Activated T-helper 1 cell treated with anti-CD3 and anti-CD28 coated beads, Interleukin-2, amount 50 U/mL, for 16 hours (primary cell): ENCODE measurements at regions not wholly inside any gene's neighbourhood (a gene's known extent, or its start where the extent isn't known, plus 50 kb on each side); places are given as distances from the start of the nearest gene placed in this dataset.
"Not testable (repeated sequence)": the region's sequence is repeated elsewhere in the genome, so short reads cannot be mapped to it uniquely, and the experiment has no call there.

Experiments used
- DNase-seq, 2 donors: peaks; one replicate each; pipeline ENCODE4 v3.0.0-alpha.2; 2020; ENCODE audit warnings: low read depth in 1 of 2, low spot score in 1 of 2

DNA sequence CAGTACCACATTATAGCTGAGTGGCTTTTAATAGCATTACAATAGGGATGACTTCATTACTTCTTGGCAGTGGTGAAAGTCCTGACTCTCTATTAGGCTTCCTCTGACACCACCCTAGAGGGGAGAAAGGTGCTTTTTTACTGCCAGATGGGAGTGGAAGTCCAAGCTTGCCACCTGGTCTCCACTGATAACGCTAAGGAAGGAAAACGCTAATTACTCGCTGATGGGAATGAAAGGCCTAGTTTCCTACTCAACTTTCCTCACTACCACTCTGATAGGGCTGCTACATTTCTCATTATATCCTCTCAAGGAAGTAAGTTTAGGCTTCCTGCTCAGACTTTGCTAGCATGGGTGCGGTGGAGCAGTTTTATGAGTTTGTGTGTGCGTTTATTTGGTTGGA is 62.3 kb upstream of the PAGE3 start:
- no peak for DNase-seq

- DNase-seq, result no peak
These were observed 70.6 kb upstream of the PAGE3 start for GRCh38 chrX:55335296-55335695.

DNA sequence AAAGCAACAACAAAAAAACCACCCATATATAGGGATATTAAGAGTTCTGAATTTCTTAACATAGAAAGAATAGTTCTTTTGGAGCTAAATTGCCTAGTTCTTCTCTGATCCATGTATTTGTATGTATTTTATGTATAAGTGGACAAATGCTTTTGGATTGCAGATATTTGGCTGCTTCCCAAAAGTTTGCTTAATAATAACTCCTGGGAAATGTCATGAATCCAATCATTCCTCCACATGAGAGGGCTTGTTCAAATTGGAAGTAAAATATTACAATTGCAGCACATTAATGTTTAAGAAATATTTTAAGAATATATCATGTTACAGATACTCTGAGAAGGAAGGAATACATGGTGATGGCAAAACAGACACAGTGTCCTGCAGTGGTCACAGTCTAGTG is 71.5 kb upstream of the PAGE3 start:
- DNase-seq, result no peak

- DNase-seq, result no peak
These were observed 76.2 kb upstream of the PAGE3 start for GRCh38 chrX:55340896-55341433.

DNA sequence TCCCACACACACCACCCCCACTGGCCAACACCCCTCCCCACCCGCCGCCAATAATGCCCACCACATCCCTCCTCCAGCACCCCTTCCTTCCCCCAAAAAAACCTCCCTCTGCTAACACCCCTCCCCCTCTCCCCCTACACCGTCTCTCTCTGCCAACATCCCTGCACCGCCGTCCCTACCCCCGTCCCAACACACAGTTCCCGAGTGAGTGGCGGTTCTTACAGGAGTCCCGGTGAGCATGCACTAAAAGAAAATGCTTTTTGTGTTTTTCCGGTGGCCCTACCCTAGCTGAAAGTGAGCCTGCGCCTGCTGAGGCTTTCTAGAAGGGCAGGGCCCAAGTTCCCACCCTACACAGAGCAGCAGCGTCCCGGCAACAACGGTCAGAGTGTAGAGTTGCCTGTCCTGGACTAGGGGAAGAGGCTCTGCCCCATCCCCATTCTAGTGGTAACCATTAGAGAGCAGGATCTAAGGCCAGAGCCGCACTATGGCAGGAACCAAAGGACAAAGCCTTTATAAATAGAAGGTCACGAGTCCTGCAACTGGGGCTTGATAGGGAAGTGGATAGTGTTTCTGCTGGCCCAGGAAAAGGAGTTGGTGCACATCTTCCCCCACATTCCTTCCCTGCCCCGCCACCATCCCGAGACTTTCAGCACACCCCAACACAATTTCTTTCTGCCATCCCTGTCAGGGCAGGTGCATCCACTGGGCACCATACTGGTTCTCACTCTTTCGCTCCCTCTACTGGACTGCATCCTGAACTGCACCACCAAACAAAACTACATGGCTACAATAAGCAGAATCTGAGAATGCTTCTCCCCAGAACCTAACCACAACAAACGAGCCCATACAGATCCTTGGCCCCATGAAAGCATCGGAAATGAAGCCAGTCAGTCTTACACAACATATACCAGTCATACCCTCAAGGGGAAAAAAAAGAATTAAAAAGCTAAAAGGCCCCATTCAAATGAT is 78.1 kb upstream of the PAGE3 start:
- peak in 1 of 2 donors; percentile 8 for DNase-seq

DNA sequence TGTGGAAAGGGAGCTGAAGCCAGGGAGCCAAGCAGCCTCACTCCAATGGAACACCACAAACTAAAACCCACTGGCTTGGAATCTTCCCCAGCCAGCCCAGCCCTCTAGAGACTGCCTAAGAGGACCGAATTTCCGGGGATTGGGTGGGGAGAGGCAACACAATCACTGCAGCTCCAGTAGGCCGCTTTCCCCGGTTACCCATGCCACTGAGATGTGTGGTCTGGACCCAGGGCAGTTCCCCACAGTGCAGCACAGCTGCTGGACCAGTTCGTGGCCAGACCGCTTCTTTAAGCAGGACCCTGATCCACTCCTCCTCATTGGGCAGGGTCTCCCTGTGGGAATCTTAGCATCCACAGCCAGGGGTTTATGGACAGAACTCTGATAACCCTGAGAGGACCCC is 91.9 kb upstream of the PAGE3 start:
- no peak for DNase-seq

DNA sequence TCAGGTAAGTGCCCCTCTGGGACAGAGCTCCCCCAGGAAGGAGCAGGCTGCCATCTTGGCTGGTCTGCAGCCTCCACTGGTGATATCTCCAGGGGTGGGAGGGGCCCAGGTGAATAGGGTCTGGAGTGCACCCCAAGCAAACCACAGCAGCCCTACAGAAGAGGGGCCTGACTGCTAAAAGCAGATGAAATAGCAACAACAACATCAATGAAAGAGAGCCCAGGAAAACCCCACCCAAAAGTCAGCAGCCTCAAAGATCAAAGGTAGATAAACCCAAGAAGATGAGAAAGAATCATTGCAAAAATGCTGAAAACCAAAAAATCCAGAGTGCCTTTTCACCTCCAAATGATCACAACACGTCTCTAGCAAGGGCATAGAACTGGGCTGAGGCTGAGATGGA is 92.5 kb upstream of the PAGE3 start:
- no peak for DNase-seq

- DNase-seq, result no peak
These were observed 72.5 kb upstream of the MAGEH1 start for GRCh38 chrX:55379396-55379795.

GRCh38 chrX:55389376-55389775 is 62.6 kb upstream of the MAGEH1 start:
- no peak for DNase-seq

DNA sequence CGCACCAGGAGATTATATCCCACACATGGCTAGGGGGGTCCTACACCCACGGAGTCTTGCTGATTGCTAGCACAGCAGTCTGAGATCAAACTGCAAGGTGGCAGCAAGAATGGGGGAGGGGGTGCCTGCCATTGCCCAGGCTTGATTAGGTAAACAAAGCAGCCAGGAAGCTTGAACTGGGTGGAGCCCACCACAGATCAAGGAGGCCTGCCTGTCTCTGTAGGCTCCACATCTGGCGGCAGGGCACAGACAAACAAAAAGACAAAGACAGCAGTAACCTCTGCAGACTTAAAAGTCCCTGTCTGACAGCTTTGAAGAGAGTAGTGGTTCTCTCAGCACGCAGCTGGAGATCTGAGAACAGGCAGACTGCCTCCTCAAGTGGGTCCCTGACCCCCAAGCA is 55.1 kb upstream of the MAGEH1 start:
- DNase-seq, result not testable (repeated sequence)
